Hepatocyte (in vitro differentiated cells): ENCODE measurements at regions not wholly inside any gene's neighbourhood (a gene's known extent, or its start where the extent isn't known, plus 50 kb on each side); places are given as distances from the start of the nearest gene placed in this dataset.

Source experiments
- DNase-seq: peaks from one replicate; pipeline ENCODE4 v3.0.0-alpha.2; 2016; ENCODE audit warnings: low spot score
- H2AFZ ChIP-seq: fragments of 200-600 bp; sonication (generic); 2 replicates; pipeline ENCODE4 v1.6.0; 2016; ENCODE audit warnings: antibody characterized with exemption, mild to moderate bottlenecking
- H3K27ac ChIP-seq: fragments of 200-600 bp; sonication (generic); 2 replicates; pipeline ENCODE4 v1.5.1; 2016; ENCODE audit warnings: mild to moderate bottlenecking
- H3K27me3 ChIP-seq: fragments of 200-600 bp; sonication (generic); 2 replicates; pipeline ENCODE4 v1.6.1; 2016
- H3K36me3 ChIP-seq: fragments of 200-600 bp; sonication (generic); replicated peaks from 2 replicates; pipeline ENCODE4 v1.5.1; 2016; ENCODE audit warnings: low read depth; ENCODE audit not compliant: insufficient read depth
- H3K4me1 ChIP-seq: fragments of 200-600 bp; sonication (generic); 2 replicates; pipeline ENCODE4 v1.5.1; 2016; ENCODE audit warnings: mild to moderate bottlenecking, moderate library complexity; ENCODE audit not compliant: insufficient read depth
- H3K4me2 ChIP-seq: fragments of 200-600 bp; sonication (generic); 2 replicates; pipeline ENCODE4 v1.6.0; 2016
- H3K4me3 ChIP-seq: fragments of 200-600 bp; sonication (generic); 2 replicates; pipeline ENCODE4 v1.5.1; 2016; ENCODE audit warnings: mild to moderate bottlenecking
- H3K79me2 ChIP-seq: fragments of 200-600 bp; sonication (generic); 2 replicates; pipeline ENCODE4 v1.6.0; 2017; ENCODE audit warnings: mild to moderate bottlenecking
- H3K9me2 ChIP-seq: fragments of 200-600 bp; sonication (generic); replicated peaks from 2 replicates; pipeline ENCODE4 v1.6.0; 2017; ENCODE audit warnings: mild to moderate bottlenecking; ENCODE audit not compliant: insufficient read depth
- H3K9me3 ChIP-seq: fragments of 200-600 bp; sonication (generic); 2 replicates; pipeline ENCODE4 v1.5.1; 2016; ENCODE audit warnings: low read depth, mild to moderate bottlenecking
- H4K20me1 ChIP-seq: fragments of 200-600 bp; sonication (generic); 2 replicates; pipeline ENCODE4 v1.6.0; 2016; ENCODE audit warnings: mild to moderate bottlenecking; ENCODE audit not compliant: insufficient read depth, poor library complexity, severe bottlenecking
- EZH2 ChIP-seq: fragments of 200-600 bp; sonication (generic); IDR thresholded peaks from 2 replicates; pipeline ENCODE4 v1.6.1; 2016; ENCODE audit warnings: antibody characterized with exemption, mild to moderate bottlenecking, borderline replicate concordance
- EZH2phosphoT487 ChIP-seq: fragments of 200-600 bp; sonication (generic); IDR thresholded peaks from one replicate; pipeline ENCODE4 v1.6.1; 2018; ENCODE audit warnings: antibody characterized with exemption, mild to moderate bottlenecking, low read depth, moderate library complexity; ENCODE audit not compliant: unreplicated experiment, severe bottlenecking
- WGBS: methylation state at CpG from one replicate; pipeline ENCODE4 v1.1.6; 2016; ENCODE audit warnings: low lambda C conversion rate; ENCODE audit errors: missing lambda C conversion rate; 5-methylcytosine and 5-hydroxymethylcytosine counted together
- TF ChIP-seq, protein P1 (sequence below): fragments of 200-600 bp; sonication (generic); IDR thresholded peaks from 2 replicates; pipeline ENCODE4 v1.5.1; 2016; ENCODE audit warnings: antibody characterized with exemption, mild to moderate bottlenecking; ENCODE audit not compliant: poor library complexity

GRCh38 chr10:7473474-7473873 lies 62.6 kb upstream of the SFMBT2 start:
- Histone ChIP-seq H3K9me2 (no peaks in the 10 kb centered on the region), H3K4me3 (no peak overlapping the region), H3K9me3 (no peaks in the 10 kb centered on the region), H3K27ac (no peak overlapping the region), H3K27me3 (no peaks in the 10 kb centered on the region), H2AFZ (no peak overlapping the region), H3K4me2 (no peak overlapping the region), H3K4me1 (no peaks in the 10 kb centered on the region), H3K36me3 (no peaks in the 10 kb centered on the region), H3K79me2 (no peaks in the 10 kb centered on the region), H4K20me1 (no peaks in the 10 kb centered on the region)
- TF ChIP-seq EZH2phosphoT487, result no peak
- no peak for TF ChIP-seq EZH2
- TF ChIP-seq, protein P1, sequence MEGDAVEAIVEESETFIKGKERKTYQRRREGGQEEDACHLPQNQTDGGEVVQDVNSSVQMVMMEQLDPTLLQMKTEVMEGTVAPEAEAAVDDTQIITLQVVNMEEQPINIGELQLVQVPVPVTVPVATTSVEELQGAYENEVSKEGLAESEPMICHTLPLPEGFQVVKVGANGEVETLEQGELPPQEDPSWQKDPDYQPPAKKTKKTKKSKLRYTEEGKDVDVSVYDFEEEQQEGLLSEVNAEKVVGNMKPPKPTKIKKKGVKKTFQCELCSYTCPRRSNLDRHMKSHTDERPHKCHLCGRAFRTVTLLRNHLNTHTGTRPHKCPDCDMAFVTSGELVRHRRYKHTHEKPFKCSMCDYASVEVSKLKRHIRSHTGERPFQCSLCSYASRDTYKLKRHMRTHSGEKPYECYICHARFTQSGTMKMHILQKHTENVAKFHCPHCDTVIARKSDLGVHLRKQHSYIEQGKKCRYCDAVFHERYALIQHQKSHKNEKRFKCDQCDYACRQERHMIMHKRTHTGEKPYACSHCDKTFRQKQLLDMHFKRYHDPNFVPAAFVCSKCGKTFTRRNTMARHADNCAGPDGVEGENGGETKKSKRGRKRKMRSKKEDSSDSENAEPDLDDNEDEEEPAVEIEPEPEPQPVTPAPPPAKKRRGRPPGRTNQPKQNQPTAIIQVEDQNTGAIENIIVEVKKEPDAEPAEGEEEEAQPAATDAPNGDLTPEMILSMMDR, result no peak
- no peak for DNase-seq

DNA sequence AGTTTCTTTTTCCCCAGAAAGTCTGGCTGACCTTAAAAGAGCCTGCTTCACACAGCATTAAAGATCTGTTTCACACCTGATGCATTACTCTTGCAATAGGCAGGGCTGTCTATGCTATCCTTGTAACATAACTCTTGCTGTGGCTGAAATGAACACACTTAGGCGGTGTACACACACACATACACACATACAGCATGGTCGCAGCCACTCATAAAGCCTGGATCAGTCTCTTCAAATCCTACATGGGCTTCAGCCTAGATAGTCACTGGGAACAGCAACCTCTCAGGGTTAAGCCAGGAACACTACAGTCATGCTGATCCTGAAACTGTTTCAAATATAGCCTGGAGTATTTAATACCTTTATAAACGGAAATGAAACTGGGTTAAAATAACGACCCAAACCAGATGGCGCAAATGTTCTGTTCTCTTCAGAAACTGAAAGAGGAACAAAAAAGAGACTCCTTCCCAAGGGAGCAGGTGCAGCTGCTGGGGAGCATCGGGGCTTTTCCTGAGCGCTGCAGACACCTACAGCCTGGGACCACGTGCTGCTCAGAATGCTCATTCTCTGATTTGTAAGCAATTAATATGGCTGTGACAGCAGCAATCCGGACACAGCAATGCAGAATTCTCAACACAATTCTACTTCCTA lies 61.0 kb upstream of the SFMBT2 start:
- H3K9me2 ChIP-seq, result no peaks in the 10 kb centered on the region
- no peaks in the 10 kb centered on the region for H4K20me1 ChIP-seq
- no peaks in the 10 kb centered on the region for H3K4me1 ChIP-seq
- no peak overlapping the region for H3K27ac ChIP-seq
- TF ChIP-seq, protein P1, result no peak
- TF ChIP-seq EZH2phosphoT487, result no peak
- H2AFZ ChIP-seq, result no peak overlapping the region
- WGBS, result 82% methylated on average over 9 of the region's 9 CpGs
- no peaks in the 10 kb centered on the region for H3K36me3 ChIP-seq
- no peaks in the 10 kb centered on the region for H3K9me3 ChIP-seq
- H3K4me2 ChIP-seq, result no peak overlapping the region
- DNase-seq, result no peak
- no peaks in the 10 kb centered on the region for H3K79me2 ChIP-seq
- no peak overlapping the region for H3K4me3 ChIP-seq
- H3K27me3 ChIP-seq, result no peaks in the 10 kb centered on the region

DNA sequence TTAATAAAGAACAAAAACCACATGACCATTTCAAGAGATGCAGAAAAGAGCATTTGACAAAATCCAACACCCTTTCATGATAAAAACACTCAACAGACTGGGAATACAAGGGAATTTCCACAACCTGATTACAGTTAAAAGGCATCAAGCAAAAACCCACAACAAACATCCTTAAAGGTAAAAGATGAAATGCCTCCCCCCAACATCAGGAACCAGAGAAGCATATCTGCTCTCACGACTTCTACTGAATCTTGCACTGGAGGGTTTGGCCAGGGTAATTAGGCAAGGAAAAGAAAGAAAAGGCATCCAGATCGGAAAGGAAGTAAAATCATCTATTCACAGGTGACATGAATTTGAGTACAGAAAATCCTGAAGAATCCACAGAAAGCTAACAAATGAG lies 59.5 kb upstream of the SFMBT2 start:
- Histone ChIP-seq H3K9me3 (no peaks in the 10 kb centered on the region), H3K36me3 (no peaks in the 10 kb centered on the region), H3K27me3 (no peaks in the 10 kb centered on the region), H4K20me1 (no peaks in the 10 kb centered on the region), H3K4me3 (no peak overlapping the region), H3K4me2 (no peak overlapping the region), H2AFZ (no peak overlapping the region), H3K79me2 (no peaks in the 10 kb centered on the region), H3K27ac (no peak overlapping the region), H3K9me2 (no peaks in the 10 kb centered on the region), H3K4me1 (no peaks in the 10 kb centered on the region)
- TF ChIP-seq EZH2phosphoT487 (no peak), EZH2 (no peak)
- TF ChIP-seq, protein P1, result no peak
- no peak for DNase-seq
- 89% methylated on average over 2 of the region's 2 CpGs for WGBS
